Trophoblast cell (in vitro differentiated cells and primary cell): ENCODE measurements at regions not wholly inside any gene's neighbourhood (a gene's known extent, or its start where the extent isn't known, plus 50 kb on each side); places are given as distances from the start of the nearest gene placed in this dataset.

Experiments used
- DNase-seq, 2 donors: peaks; one replicate each; pipeline ENCODE4 v3.0.0-alpha.2; 2016
- H2AFZ ChIP-seq: 2 replicates; pipeline ENCODE4 v1.6.1; 2013; ENCODE audit warnings: low read length, moderate library complexity, mild to moderate bottlenecking; ENCODE audit not compliant: insufficient read depth, poor library complexity
- H2AK5ac ChIP-seq: 2 replicates; pipeline ENCODE4 v1.6.1; 2013; ENCODE audit warnings: mild to moderate bottlenecking, low read length
- H2BK120ac ChIP-seq: 2 replicates; pipeline ENCODE4 v1.6.1; 2013; ENCODE audit warnings: low read length, mild to moderate bottlenecking, moderate library complexity; ENCODE audit not compliant: insufficient read depth, poor library complexity
- H2BK12ac ChIP-seq: 2 replicates; pipeline ENCODE4 v1.6.1; 2013; ENCODE audit warnings: mild to moderate bottlenecking, low read length, moderate library complexity
- H2BK5ac ChIP-seq: 2 replicates; pipeline ENCODE4 v1.6.1; 2013; ENCODE audit warnings: low read length, low read depth, moderate library complexity, mild to moderate bottlenecking; ENCODE audit not compliant: poor library complexity
- H3K14ac ChIP-seq: 2 replicates; pipeline ENCODE4 v1.6.1; 2013; ENCODE audit warnings: mild to moderate bottlenecking, low read length
- H3K18ac ChIP-seq: 2 replicates; pipeline ENCODE4 v1.6.1; 2013; ENCODE audit warnings: mild to moderate bottlenecking, low read length
- H3K23ac ChIP-seq: 2 replicates; pipeline ENCODE4 v1.6.1; 2013; ENCODE audit warnings: low read length
- H3K27ac ChIP-seq: 2 replicates; pipeline ENCODE4 v1.5.1; 2013; ENCODE audit warnings: low read depth, mild to moderate bottlenecking, inconsistent platforms, low read length, moderate library complexity
- H3K27me3 ChIP-seq: 2 replicates; pipeline ENCODE4 v1.6.1; 2013; ENCODE audit warnings: inconsistent platforms, mild to moderate bottlenecking, low read length, moderate library complexity; ENCODE audit not compliant: insufficient read depth
- H3K36me3 ChIP-seq, 2 experiments: 1 replicate in 1 of 2; 2 replicates in 1 of 2; pipeline ENCODE4 v1.6.1; 2013; ENCODE audit warnings: low read length in 2 of 2, mild to moderate bottlenecking in 2 of 2, moderate library complexity in 1 of 2; ENCODE audit not compliant: insufficient read depth in 2 of 2, control insufficient read depth in 1 of 2
- H3K4ac ChIP-seq: 2 replicates; pipeline ENCODE4 v1.6.1; 2013; ENCODE audit warnings: low read depth, mild to moderate bottlenecking, low read length, moderate library complexity
- H3K4me1 ChIP-seq, 2 experiments: 1 replicate in 1 of 2; 2 replicates in 1 of 2; pipeline ENCODE4 v1.6.1; 2013; ENCODE audit warnings: low read length in 2 of 2, mild to moderate bottlenecking in 2 of 2, moderate library complexity in 1 of 2; ENCODE audit not compliant: insufficient read depth in 2 of 2, control insufficient read depth in 1 of 2
- H3K4me2 ChIP-seq: 2 replicates; pipeline ENCODE4 v1.6.1; 2013; ENCODE audit warnings: inconsistent platforms, mild to moderate bottlenecking, low read length, moderate library complexity
- H3K4me3 ChIP-seq: 2 replicates; pipeline ENCODE4 v1.5.1; 2013; ENCODE audit warnings: mild to moderate bottlenecking, low read depth, low read length, inconsistent platforms
- H3K79me1 ChIP-seq: one replicate; pipeline ENCODE4 v1.6.1; 2013; ENCODE audit warnings: low read length
- H3K79me2 ChIP-seq: 2 replicates; pipeline ENCODE4 v1.6.1; 2013; ENCODE audit warnings: low read length, mild to moderate bottlenecking; ENCODE audit not compliant: control insufficient read depth, insufficient read depth, poor library complexity
- H3K9ac ChIP-seq: 2 replicates; pipeline ENCODE4 v1.6.1; 2013; ENCODE audit warnings: mild to moderate bottlenecking, low read length
- H3K9me3 ChIP-seq: 2 replicates; pipeline ENCODE4 v1.6.1; 2013; ENCODE audit warnings: low read depth, mild to moderate bottlenecking, control low read depth, inconsistent platforms, low read length; ENCODE audit not compliant: insufficient read depth
- H4K12ac ChIP-seq: 2 replicates; pipeline ENCODE4 v1.6.1; 2013; ENCODE audit warnings: low read depth, mild to moderate bottlenecking, low read length, moderate library complexity
- H4K8ac ChIP-seq: 2 replicates; pipeline ENCODE4 v1.6.1; 2013; ENCODE audit warnings: low read depth, mild to moderate bottlenecking, low read length, moderate library complexity
- H4K91ac ChIP-seq: one replicate; pipeline ENCODE4 v1.6.1; 2013; ENCODE audit warnings: low read depth, mild to moderate bottlenecking, low read length, moderate library complexity
- WGBS: extraction: QIAGEN DNeasy Blood & Tissue Kit; methylation state at CpG from one replicate; pipeline ENCODE4 v1.1.7; 2013; ENCODE audit warnings: missing lambda C conversion rate; ENCODE audit not compliant: insufficient read length, insufficient coverage; ENCODE audit errors: extremely low coverage; 5-methylcytosine and 5-hydroxymethylcytosine counted together

DNA sequence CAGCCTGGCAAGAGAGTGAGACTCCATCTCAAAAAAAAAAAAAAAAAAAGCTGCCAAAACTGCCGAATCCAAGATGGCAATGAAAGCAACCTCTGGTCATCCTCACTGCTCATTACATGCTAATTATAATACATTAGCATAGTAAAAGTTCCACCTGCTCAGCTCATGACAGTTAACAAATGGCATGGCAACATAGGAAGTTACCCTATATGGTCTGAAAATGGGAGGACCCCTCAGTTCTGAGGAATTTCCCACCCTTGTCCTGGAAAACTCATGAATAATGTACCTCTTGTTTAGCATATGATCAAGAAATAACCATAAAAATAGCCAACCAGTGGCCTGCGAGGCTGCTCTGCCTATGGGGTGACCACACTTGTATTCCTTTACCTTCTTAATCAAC, 93.1 kb upstream of the PGBD5 start:
- no peak overlapping the region for H2AK5ac ChIP-seq
- H3K14ac ChIP-seq, result no peak overlapping the region
- H3K9ac ChIP-seq, result no peak overlapping the region
- H3K79me2 ChIP-seq, result no peaks in the 10 kb centered on the region
- no peaks in the 10 kb centered on the region for H3K27me3 ChIP-seq
- H2BK12ac ChIP-seq, result no peak overlapping the region
- no peak overlapping the region for H4K12ac ChIP-seq
- WGBS, result no CpG with 5 or more reads among the region's 2 CpGs
- no peak overlapping the region for H3K4me2 ChIP-seq
- no peak overlapping the region for H3K4ac ChIP-seq
- H4K8ac ChIP-seq, result no peak overlapping the region
- DNase-seq, result no peak
- H3K18ac ChIP-seq, result no peak overlapping the region
- no peaks in the 10 kb centered on the region for H3K79me1 ChIP-seq
- no peak overlapping the region for H2BK5ac ChIP-seq
- no peaks in the 10 kb centered on the region for H3K36me3 ChIP-seq
- H3K4me3 ChIP-seq, result no peak overlapping the region
- no peak overlapping the region for H2AFZ ChIP-seq
- H3K4me1 ChIP-seq, result no peaks in the 10 kb centered on the region
- H3K27ac ChIP-seq, result no peak overlapping the region
- no peak overlapping the region for H2BK120ac ChIP-seq
- no peak overlapping the region for H3K23ac ChIP-seq
- no peaks in the 10 kb centered on the region for H3K9me3 ChIP-seq
- no peak overlapping the region for H4K91ac ChIP-seq

DNA sequence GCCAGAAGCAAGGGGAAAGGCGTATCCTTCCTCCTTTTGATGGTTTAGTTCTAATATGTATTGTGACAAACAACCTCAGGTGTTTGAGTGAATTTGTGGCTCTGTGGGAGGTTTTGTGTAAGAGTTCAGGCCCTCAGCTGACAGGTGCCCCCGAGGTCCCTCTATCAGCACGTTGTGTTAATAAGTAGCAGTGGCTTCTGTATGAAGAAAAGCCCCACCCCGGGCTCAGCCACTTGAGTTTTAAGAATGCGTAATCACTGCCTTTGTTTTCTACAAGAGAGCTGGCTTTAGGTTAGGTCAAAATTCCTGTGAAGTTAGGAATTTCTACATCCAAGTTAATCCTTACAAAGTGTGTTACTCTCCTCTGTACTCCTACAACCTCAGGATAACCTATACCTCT, 92.4 kb upstream of the PGBD5 start:
- Histone ChIP-seq H3K14ac (no peak overlapping the region), H3K79me2 (no peaks in the 10 kb centered on the region), H4K8ac (no peak overlapping the region), H2BK5ac (no peak overlapping the region), H3K9me3 (no peaks in the 10 kb centered on the region), H4K91ac (no peak overlapping the region), H2AFZ (no peak overlapping the region), H3K27me3 (no peaks in the 10 kb centered on the region), H3K4ac (no peak overlapping the region), H3K27ac (no peak overlapping the region), H3K9ac (no peak overlapping the region), H3K4me3 (no peak overlapping the region), H2BK120ac (no peak overlapping the region), H3K36me3 (no peaks in the 10 kb centered on the region), H3K4me2 (no peak overlapping the region), H4K12ac (no peak overlapping the region), H2AK5ac (no peak overlapping the region), H3K79me1 (no peaks in the 10 kb centered on the region), H3K4me1 (no peaks in the 10 kb centered on the region), H3K23ac (no peak overlapping the region), H3K18ac (no peak overlapping the region), H2BK12ac (no peak overlapping the region)
- DNase-seq, result no peak
- no CpG with 5 or more reads among the region's 5 CpGs for WGBS

DNA sequence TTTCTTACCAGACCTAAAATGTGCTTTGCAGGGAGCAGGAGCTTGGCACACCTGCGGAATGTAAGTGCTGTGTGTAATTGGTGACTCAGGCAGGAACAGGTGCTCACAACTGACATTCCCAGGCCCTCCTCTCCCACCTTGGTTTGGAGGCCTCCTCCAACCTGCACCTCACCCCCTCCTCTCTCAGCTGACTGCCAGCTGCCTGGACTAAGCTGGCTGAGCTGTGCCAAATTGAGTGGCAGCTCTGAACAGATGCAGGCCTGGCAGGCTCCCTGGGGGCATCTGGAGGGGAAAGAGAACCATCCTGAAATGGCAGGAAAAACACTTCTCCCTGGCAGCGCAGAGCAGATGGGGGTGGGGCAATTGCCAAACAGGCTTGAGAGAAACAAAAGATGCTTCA, 91.7 kb upstream of the PGBD5 start:
- H2BK5ac ChIP-seq, result no peak overlapping the region
- no peak overlapping the region for H3K9ac ChIP-seq
- H3K4me3 ChIP-seq, result no peak overlapping the region
- H4K91ac ChIP-seq, result no peak overlapping the region
- no peak overlapping the region for H2BK12ac ChIP-seq
- H3K4ac ChIP-seq, result no peak overlapping the region
- no peaks in the 10 kb centered on the region for H3K79me1 ChIP-seq
- H3K4me2 ChIP-seq, result no peak overlapping the region
- no peak overlapping the region for H2AFZ ChIP-seq
- no peaks in the 10 kb centered on the region for H3K9me3 ChIP-seq
- H2BK120ac ChIP-seq, result no peak overlapping the region
- no peak for DNase-seq
- no peak overlapping the region for H4K8ac ChIP-seq
- H4K12ac ChIP-seq, result no peak overlapping the region
- H3K18ac ChIP-seq, result no peak overlapping the region
- H2AK5ac ChIP-seq, result no peak overlapping the region
- H3K36me3 ChIP-seq, result no peaks in the 10 kb centered on the region
- WGBS, result no CpG with 5 or more reads among the region's 2 CpGs
- H3K27me3 ChIP-seq, result no peaks in the 10 kb centered on the region
- no peak overlapping the region for H3K23ac ChIP-seq
- no peak overlapping the region for H3K27ac ChIP-seq
- H3K79me2 ChIP-seq, result no peaks in the 10 kb centered on the region
- H3K4me1 ChIP-seq, result no peaks in the 10 kb centered on the region
- H3K14ac ChIP-seq, result no peak overlapping the region

DNA sequence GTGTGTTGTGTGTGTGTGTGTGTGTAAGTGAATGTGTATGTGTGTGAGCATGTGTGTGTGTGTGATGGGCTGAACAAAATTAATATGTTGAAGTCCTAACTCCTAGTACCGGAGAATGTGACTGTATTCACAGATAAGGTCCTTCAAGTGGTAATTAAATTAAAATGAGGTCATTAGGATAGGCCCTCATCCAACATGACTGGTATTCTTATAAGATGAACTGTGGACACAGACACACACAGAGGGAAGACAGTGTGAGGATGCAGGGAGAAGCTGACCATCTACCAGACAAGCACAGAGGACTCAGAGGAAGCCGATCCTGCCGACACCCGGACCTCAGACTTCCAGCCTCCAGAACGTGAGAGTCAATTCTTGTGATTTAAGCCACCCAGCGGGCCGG, 91.2 kb upstream of the PGBD5 start:
- Histone ChIP-seq H3K36me3 (no peaks in the 10 kb centered on the region), H3K79me2 (no peaks in the 10 kb centered on the region), H3K27me3 (no peaks in the 10 kb centered on the region), H3K4me3 (no peak overlapping the region), H2BK120ac (no peak overlapping the region), H3K23ac (no peak overlapping the region), H4K8ac (no peak overlapping the region), H3K9ac (no peak overlapping the region), H3K4me1 (no peaks in the 10 kb centered on the region), H3K9me3 (no peaks in the 10 kb centered on the region), H3K18ac (no peak overlapping the region), H2BK12ac (no peak overlapping the region), H3K27ac (no peak overlapping the region), H2AFZ (no peak overlapping the region), H3K4me2 (no peak overlapping the region), H3K4ac (no peak overlapping the region), H4K12ac (no peak overlapping the region), H3K14ac (no peak overlapping the region), H4K91ac (no peak overlapping the region), H3K79me1 (no peaks in the 10 kb centered on the region), H2BK5ac (no peak overlapping the region), H2AK5ac (no peak overlapping the region)
- no peak for DNase-seq
- no CpG with 5 or more reads among the region's 7 CpGs for whole genome bisulfite sequencing
